RWPE2 (cell line): ENCODE measurements at regions not wholly inside any gene's neighbourhood (a gene's known extent, or its start where the extent isn't known, plus 50 kb on each side); places are given as distances from the start of the nearest gene placed in this dataset.

ENCODE experiments used
- ATAC-seq: fragments of 200-7000 bp; cut with Tn5 transposase; 3 replicates; pipeline ENCODE4 v1.9.1; 2021; ENCODE audit warnings: low read depth
- DNase-seq: peaks from one replicate; pipeline ENCODE4 v3.0.0-alpha.2; 2020; ENCODE audit warnings: low spot score
- H3K27ac ChIP-seq: fragments of 450-650 bp; 2 replicates; pipeline ENCODE4 v1.5.1; 2017; ENCODE audit warnings: mild to moderate bottlenecking; ENCODE audit not compliant: poor library complexity, severe bottlenecking
- H3K27me3 ChIP-seq: fragments of 250-450 bp; sonication (Bioruptor Pico); 2 replicates; pipeline ENCODE4 v1.5.1; 2021; ENCODE audit warnings: mild to moderate bottlenecking, moderate library complexity; ENCODE audit not compliant: insufficient read depth, poor library complexity, severe bottlenecking
- H3K36me3 ChIP-seq: fragments of 250-450 bp; sonication (Bioruptor Pico); 2 replicates; pipeline ENCODE4 v1.5.1; 2020; ENCODE audit warnings: low read depth, mild to moderate bottlenecking, moderate library complexity
- H3K4me1 ChIP-seq: fragments of 250-450 bp; sonication (Bioruptor Pico); 2 replicates; pipeline ENCODE4 v1.5.1; 2021; ENCODE audit warnings: mild to moderate bottlenecking, moderate library complexity; ENCODE audit not compliant: insufficient read depth, poor library complexity, severe bottlenecking
- H3K4me3 ChIP-seq: fragments of 250-450 bp; sonication (Bioruptor Pico); 2 replicates; pipeline ENCODE4 v1.5.1; 2021; ENCODE audit warnings: mild to moderate bottlenecking, moderate library complexity; ENCODE audit not compliant: severe bottlenecking
- H3K9me3 ChIP-seq: fragments of 250-450 bp; sonication (Bioruptor Pico); 2 replicates; pipeline ENCODE4 v1.5.1; 2021; ENCODE audit warnings: mild to moderate bottlenecking, moderate library complexity; ENCODE audit not compliant: severe bottlenecking
- TF ChIP-seq, protein P1 (sequence below): fragments of 450-650 bp; IDR thresholded peaks from one replicate; pipeline ENCODE4 v1.5.1; 2017; ENCODE audit warnings: mild to moderate bottlenecking, moderate library complexity; ENCODE audit not compliant: poor library complexity, severe bottlenecking

DNA sequence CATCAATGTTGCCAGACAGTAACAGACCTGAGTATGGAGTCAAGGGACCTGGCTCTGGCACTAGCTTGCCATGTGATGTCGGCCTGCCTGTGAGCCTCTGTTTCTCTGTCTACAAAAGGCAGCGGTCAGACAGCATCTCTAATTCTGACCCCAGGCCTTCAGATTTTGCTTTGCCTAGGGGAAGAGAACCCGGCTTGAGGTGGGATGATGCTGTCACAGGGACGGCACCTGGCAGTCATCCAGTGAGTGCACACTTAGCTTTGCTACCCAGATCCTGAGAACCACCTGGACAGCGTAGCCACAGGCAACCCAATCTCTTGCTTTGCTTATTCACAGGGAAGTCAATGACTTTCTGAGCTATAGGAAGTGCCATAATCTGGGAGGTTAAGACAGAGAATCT lies 135.2 kb upstream of the SALL1 start:
- H3K27me3 ChIP-seq = peaks cover 4% of the 10 kb centered on the region
- no peak for ATAC-seq
- TF ChIP-seq, protein P1, sequence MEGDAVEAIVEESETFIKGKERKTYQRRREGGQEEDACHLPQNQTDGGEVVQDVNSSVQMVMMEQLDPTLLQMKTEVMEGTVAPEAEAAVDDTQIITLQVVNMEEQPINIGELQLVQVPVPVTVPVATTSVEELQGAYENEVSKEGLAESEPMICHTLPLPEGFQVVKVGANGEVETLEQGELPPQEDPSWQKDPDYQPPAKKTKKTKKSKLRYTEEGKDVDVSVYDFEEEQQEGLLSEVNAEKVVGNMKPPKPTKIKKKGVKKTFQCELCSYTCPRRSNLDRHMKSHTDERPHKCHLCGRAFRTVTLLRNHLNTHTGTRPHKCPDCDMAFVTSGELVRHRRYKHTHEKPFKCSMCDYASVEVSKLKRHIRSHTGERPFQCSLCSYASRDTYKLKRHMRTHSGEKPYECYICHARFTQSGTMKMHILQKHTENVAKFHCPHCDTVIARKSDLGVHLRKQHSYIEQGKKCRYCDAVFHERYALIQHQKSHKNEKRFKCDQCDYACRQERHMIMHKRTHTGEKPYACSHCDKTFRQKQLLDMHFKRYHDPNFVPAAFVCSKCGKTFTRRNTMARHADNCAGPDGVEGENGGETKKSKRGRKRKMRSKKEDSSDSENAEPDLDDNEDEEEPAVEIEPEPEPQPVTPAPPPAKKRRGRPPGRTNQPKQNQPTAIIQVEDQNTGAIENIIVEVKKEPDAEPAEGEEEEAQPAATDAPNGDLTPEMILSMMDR = no peak
- no peaks in the 10 kb centered on the region for H3K36me3 ChIP-seq
- H3K9me3 ChIP-seq = no peaks in the 10 kb centered on the region
- no peak for DNase-seq
- no peak overlapping the region for H3K27ac ChIP-seq
- no peak overlapping the region for H3K4me3 ChIP-seq
- H3K4me1 ChIP-seq = no peaks in the 10 kb centered on the region

DNA sequence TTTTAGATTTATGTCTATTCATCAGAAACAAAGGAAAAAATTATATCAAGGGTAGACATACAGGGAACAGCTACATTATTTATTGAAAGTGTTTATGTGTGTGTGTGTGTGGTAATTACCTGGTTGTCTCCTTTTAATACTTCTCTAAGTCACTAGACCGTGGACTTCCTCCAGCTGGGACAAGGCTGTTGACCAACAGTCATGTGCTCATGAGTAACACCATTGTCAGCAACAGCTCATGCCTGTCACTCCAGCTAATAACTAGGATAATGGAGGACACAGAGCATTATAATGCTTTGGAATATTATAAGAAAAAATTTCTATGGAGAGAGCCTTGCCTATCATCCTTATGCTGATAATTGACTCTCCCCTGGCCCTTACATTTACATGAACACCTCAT lies 125.3 kb upstream of the SALL1 start:
- Histone ChIP-seq H3K36me3 (no peaks in the 10 kb centered on the region), H3K27me3 (no peaks in the 10 kb centered on the region), H3K9me3 (no peaks in the 10 kb centered on the region), H3K4me3 (no peak overlapping the region), H3K4me1 (no peaks in the 10 kb centered on the region), H3K27ac (no peak overlapping the region)
- no peak for ATAC-seq
- TF ChIP-seq, protein P1 = no peak
- no peak for DNase-seq

DNA sequence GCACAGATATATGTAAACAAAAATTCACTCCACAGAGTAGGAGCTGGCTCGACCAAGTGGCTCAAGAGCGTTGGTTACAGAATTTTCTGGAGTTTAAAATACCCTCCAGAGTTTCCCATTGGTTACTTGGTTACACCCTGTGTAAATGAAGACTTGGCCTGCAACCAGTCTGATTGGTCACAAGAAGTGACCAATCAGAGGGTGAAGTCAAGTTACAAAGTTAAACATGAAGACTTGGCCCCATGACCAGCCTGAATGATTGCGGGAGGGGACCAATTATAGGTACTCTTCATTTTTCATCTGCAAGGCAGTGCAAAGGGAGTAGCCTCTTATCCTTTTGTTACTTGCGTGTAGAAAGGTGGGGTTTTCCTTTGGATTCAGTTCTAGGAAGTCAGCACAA lies 121.3 kb upstream of the SALL1 start:
- no peaks in the 10 kb centered on the region for H3K36me3 ChIP-seq
- H3K27me3 ChIP-seq = no peaks in the 10 kb centered on the region
- DNase-seq (no peak), ATAC-seq (no peak)
- H3K9me3 ChIP-seq = no peaks in the 10 kb centered on the region
- no peaks in the 10 kb centered on the region for H3K4me1 ChIP-seq
- TF ChIP-seq, protein P1 = no peak
- H3K4me3 ChIP-seq = no peak overlapping the region
- no peak overlapping the region for H3K27ac ChIP-seq

DNA sequence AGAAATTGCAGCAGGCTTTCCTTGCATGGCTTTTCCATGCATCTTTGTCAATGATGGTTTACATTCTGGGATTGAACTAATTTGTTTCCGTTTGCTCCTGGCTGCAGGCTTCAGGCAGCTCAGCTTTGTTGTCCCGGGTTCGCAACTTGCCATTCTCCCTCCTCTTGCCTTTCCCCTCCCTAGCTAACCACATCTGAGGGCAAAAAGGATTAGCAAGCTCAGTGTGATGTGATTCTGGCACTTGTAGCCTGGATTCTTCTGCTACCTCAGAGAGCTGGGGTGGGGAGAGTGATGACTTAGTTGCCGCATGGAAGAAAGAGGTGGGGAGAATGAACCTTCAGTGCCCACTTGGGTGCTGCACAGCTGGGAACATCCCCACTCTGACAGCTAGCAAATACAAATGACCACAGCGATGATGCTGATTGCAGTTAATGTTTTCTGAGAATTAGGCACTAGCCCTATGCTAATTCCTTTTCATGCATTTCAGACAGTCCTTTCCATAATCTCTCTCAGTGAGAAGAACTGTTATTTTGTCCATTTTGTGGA lies 120.2 kb upstream of the SALL1 start:
- Histone ChIP-seq H3K9me3 (no peaks in the 10 kb centered on the region), H3K36me3 (no peaks in the 10 kb centered on the region), H3K27ac (no peak overlapping the region), H3K27me3 (no peaks in the 10 kb centered on the region), H3K4me3 (no peak overlapping the region), H3K4me1 (no peaks in the 10 kb centered on the region)
- DNase-seq = no peak
- no peak for ATAC-seq
- TF ChIP-seq, protein P1 = no peak

DNA sequence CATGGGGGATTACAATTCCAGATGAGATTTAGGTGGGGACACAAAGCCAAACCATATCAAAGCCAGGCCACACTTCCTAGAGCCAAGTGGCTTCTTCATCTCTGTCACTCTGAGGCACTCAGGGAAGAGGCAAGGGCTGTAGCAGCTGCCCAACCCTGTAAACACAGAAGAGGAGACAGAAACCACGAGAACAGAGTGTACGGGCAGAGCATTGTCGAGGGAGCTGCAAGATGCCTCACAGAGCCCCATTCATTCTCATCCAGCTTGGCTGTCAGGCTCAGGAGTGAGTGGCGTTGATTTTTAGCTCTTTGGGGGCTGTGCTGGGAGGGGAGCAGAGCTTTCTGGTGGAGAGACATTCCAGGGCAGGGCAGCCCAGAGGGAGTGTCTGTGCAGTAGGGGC lies 117.2 kb upstream of the SALL1 start:
- Histone ChIP-seq H3K9me3 (no peaks in the 10 kb centered on the region), H3K4me3 (no peak overlapping the region), H3K27me3 (no peaks in the 10 kb centered on the region), H3K27ac (no peak overlapping the region), H3K36me3 (no peaks in the 10 kb centered on the region), H3K4me1 (no peaks in the 10 kb centered on the region)
- DNase-seq = no peak
- no peak for ATAC-seq
- TF ChIP-seq, protein P1 = no peak
